ENCODE measurements at regions not wholly inside any gene's neighbourhood (a gene's known extent, or its start where the extent isn't known, plus 50 kb on each side); places are given as distances from the start of the nearest gene placed in this dataset.

- TF ChIP-seq CTCF (IDR thresholded peaks at IDR 0.05) (no peak), POLR2AphosphoS5 (IDR thresholded peaks at IDR 0.05; ENCODE audit: low read depth, low read length) (no peak), TCF7L2 (IDR thresholded peaks at IDR 0.05; ENCODE audit: low read depth, low read length) (no peak), REST (IDR thresholded peaks at IDR 0.05; ENCODE audit: insufficient read depth in 1 of 2, low read depth in 2 of 2, low read length in 1 of 2) (no peak)
Measured at GRCh38 chr4:81590596-81590995, 118.9 kb upstream of the RASGEF1B start.

All from Panc1 (cell line).